Activated naive CD4-positive, alpha-beta T cell treated with anti-CD3 and anti-CD28 coated beads, Interleukin-2, amount 50 U/mL, for 16 hours (primary cell): ENCODE measurements at regions not wholly inside any gene's neighbourhood (a gene's known extent, or its start where the extent isn't known, plus 50 kb on each side); places are given as distances from the start of the nearest gene placed in this dataset.

Experiments used
- DNase-seq: peaks from one replicate; pipeline ENCODE4 v3.0.0-alpha.2; 2020

DNA sequence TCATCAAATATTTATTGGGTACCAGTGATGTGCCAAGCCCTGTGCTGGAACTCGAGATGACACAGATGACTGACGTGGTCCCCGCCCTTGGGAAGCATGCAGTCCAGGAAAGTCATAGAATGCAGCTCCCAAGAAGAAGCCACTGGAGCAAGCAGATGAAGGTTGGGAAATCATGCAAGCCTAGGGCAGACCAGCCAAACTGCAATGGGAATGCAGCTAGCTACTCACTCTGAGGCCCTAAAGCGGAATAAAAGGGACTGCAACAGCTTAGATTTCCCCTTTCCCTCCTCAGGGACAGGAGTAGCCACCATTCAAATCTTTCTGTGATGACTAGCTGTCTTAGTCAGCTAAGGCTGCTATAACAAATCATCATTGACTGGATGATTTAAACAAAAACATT is 152.2 kb downstream of the MAFB start:
- DNase-seq: no peak

DNA sequence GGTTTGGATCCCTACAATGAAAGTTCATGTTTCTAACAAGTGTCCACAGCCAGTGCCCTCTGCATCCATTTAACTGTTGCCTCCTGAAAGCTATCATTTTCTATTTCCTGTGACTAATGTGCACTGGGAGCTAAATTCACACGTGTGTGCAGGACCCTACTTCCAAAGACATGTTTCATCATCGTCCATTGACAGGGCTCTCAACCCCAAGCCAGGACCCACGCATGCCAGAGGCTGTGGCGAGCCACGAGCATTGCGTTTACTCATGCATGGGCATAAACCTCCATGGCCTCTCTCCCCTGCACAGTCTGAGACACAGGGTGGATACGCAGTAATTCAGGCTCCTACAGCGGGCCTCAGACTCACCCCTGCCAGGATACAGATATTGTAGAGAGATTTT is 153.2 kb downstream of the MAFB start:
- DNase-seq: no peak

DNA sequence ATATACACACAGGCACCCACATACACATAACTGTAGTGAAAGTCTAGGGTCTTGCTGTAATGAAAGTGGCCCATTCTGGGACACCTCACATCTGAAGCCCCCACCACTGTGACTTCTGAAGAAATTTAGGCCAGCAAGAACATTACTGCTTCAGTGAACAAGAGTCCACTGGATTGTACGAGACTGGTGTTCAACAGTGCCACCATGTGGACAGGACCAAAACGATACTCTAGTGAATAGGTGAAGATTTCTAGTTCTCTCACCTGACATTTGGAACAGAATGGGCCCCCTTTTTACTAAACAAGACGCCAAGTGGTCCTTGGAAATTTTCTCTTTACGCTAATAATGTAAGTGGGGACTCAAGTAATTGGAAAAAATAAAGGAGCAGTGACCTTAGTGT is 156.9 kb downstream of the MAFB start:
- no peak for DNase-seq

DNA sequence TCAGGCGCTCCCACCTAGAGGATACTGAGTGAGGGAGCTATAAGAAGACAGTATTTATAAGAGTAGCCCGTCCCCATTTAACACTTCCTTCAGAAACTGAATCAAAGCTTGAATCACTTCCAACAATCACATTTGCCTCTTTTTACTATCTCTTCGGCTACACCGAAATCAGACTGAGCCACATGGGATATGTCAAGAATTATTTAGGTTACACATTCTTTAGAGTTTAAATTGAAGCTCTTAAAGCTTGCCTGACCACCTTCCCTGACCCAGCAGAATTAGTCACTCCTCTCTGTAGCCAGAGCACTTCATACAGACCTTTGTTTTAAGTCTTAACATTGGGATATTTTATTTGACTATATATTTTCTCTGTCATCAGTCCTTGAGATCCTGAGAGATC is 163.7 kb downstream of the MAFB start:
- no peak for DNase-seq

DNA sequence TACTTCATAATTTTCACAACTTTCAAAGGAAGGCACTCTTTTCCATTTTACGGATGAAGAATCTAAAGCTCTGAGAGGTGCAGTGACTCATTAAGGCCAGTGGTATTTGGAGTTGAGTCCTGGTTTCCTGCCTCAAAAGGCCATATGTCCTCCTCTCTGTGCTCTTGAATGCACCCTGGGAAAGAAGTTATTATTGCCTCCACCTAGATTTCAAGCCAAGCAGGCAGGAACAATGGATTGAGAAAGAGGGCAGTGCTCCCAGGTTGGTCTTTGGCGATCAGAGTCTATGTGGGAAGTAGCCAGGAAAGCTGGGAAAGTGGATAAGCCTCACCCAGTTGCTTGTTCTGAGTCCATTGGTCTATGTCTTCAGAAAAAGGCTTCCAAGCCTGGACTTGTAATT is 165.0 kb downstream of the MAFB start:
- no peak for DNase-seq

DNA sequence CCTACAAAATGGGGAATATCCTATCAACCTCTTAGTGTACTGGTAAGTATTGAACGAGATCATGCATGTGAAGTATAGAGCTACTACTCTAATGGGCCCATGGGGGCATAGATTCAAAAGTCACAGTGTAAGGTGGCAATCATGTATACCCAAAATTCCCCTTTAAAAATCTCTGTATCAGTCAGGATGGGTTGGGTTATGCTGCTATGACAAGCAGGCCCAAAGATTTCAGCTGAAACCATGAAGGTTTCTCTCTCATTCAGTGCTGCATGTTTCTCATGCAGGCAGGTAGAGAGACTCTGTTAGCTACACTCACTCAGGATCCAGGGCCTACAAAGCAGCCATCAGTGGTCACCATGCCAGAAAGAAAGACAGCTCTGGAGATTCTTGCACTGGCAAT is 166.6 kb downstream of the MAFB start:
- DNase-seq: no peak

DNA sequence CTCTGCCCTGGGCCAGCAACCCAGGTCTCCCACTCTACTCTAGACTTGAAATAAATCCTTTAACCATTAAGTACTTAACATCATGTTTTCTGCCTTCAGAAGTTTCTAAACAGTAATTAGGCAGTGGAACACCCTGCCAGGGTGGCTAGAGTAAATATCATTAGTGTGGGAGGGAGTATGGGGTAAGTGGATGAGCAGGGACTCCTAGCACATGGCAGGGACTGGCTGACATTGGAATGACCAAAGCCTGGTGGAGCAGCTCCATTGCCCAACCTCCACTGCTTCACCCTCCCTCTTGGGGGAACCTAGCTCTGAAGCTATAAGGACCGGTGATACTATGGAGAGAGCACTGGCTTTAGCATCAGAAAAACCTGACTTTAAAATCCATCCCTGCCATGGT is 167.1 kb downstream of the MAFB start:
- no peak for DNase-seq

DNA sequence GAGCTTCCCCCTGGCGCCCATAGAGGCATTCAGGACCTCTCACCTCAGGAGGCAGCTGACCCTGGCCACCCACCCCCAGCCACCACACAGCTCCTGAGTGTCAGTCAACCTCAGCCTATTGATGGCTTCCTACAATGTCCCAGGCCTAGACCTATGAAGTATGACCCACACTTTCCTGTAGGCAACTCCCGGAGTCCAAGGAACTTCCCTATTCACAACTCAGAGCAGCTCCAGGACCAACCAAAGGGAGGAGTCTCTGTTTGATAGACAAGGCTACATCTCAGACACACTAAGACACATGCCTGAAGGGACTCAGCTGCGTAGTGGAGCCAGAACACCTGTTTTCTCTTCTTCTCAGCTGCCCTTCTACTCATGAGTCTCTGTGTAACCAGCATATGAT is 169.1 kb downstream of the MAFB start:
- DNase-seq: no peak

DNA sequence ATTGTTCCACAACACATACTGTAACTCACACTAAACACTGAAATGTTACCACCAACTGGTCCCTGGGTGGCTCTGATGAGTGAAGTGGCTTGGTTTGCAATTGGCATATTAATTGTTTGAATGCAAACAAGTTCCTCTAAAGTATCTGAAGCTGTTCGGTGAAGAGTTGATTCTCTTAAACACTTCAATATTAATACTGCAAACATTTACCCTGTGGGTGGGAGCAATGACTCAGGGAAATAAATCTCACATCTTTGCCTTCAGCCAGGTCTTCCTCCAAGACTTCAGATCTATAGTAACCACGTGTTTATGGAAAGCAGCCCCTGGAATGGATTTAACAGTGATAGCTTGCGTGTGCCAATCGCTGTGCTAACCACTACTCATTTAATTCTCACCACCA is 176.0 kb downstream of the MAFB start:
- no peak for DNase-seq

DNA sequence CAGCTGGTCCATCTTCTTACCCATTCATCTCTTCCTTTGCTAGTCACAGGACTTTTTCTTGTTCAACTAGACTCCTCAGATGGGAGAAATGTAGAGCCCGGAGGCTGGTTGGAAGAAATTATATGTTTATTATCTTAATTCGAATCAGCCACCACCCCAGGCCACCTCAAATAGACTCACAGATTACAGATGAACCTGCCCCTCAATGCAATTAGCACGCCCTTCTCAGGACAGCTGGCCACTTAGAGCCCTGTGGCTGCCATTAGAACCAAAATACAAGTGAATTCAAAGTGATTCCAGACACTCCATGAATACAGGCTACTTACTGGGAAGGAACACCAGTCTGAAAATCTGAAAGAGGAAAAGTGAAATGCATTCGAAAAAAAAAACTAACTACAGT is 176.4 kb downstream of the MAFB start:
- DNase-seq: no peak

DNA sequence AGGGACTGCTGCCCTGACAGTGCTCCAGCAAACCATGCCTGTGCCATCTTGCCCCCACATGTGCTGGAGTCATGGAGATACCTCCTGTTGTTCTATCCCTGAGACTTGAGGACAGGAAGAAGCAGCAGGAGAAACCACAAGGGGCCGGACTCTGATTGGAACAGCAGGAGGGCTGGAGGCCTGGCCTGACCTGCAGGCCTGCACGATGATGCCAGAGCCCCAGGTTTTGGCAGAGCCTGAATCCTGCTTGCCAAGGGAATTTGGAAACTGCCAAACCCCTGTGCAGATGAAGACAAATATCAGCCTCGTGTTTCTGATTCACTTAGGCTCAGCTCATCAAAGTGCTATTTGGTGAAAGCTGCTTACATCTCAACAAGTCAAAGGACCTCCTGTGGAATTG is 177.6 kb downstream of the MAFB start:
- DNase-seq: no peak

DNA sequence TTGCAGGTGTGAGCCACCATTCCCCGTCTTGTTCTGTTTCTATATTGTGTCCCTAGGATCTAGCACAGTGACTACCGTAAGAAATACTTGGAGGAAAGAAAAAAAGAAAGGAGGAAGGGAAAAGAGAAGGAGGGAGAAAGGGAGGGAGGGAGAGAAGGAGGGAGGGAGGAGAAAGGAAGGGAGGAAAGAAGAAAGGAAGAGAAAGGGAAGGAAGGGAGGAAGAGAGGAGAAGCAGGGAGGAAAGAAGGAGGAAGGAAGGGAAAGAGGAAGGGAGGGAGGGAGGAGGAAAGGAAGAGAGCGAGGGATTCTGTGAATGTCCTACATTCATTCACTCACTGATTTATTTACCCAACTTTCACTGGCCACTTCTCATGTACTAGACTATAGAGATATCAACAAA is 178.4 kb downstream of the MAFB start:
- no peak for DNase-seq

DNA sequence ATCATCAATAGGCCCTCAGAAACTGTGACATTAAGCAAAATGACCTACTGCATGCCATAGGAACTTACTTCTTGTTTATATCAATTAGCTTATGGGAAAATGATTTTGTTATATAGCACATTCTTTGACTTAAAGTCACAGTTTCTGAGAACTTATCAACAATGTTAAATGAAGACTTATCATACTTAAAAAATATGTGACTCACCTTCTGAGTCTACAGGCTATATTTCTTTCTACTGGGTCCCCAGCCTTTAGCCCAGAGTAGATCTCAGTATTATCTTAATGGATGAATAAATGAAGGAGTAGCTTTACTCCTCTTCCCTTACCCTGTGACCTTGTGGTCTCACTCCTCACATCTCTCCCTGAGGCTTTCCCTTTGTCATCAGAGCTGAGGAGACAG is 180.2 kb downstream of the MAFB start:
- DNase-seq: no peak

DNA sequence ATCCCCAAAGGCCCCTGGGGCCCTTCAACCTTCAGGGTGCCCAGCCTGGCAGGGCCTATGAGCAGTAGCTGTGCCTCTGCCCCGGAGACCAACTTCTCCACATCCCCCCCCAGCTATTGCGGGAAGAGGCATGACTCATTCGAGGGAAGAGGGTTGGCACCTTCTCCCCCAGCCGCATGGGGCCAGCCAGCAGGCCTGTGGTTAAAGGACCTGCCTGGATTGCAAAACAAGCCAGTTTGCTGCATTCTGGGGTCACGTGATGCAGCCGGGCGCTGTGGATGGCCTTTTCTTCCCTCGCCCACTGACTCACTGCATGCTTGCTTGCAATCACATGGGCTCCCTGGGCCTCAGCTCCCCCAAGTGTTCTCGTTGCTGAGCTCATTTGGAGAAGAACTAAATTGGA is 182.5 kb downstream of the MAFB start:
- DNase-seq: no peak

DNA sequence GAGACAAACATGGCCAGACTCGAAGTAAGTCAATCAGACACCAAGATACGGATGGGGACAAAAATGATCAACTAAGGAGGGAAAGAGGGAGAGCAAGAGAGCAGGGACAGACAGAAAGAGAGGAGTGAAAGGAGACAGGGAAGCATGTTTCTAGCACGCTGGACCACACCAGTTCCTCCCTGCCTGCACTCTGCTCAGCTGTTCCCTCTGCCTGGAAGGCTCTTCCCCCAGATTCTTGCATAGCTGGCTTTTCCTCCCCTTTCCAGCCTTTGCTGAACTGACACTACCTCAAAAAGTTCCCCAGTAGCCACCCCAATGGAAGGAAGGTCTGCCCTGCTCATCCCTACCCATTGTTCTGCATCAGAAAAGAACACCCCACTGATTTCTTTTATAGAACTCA is 185.9 kb downstream of the MAFB start:
- no peak for DNase-seq

DNA sequence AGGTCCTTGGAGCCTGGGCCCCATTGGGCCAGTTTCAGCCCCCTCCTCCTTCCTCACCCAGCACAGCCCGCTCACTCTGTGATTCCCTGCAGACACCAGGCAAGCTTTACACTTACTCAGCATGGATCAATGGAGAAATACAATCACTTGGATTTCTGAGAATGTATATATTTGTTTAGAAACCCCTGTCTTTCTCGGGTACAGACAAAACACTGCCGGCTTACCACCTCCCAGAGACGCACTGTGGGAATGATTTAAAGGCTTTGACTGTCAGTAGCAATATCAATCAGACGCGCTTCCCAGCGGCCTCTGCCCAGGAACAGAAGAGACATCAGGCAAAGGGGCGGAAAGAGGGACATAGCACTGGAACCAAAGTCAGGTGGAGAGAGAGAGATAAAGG is 186.5 kb downstream of the MAFB start:
- DNase-seq: no peak

DNA sequence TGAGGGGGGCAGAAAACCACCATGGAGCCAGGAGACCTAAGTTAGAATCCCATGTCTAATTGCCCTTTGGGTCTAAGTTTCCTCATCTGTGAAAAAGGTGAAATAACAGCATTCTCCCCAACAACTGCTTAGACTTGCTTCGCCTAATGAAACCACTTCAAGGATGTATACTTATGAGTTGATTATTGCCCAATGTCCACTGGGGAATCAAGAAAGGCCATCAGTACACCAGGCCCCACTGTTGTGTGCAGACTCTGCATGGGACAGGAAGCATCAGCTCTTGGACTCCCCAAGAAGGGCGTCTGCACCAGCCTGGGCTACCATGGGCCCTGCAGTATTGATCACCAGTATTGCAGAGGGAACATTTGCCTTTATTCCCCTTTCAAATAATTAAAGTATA is 189.6 kb downstream of the MAFB start:
- no peak for DNase-seq

DNA sequence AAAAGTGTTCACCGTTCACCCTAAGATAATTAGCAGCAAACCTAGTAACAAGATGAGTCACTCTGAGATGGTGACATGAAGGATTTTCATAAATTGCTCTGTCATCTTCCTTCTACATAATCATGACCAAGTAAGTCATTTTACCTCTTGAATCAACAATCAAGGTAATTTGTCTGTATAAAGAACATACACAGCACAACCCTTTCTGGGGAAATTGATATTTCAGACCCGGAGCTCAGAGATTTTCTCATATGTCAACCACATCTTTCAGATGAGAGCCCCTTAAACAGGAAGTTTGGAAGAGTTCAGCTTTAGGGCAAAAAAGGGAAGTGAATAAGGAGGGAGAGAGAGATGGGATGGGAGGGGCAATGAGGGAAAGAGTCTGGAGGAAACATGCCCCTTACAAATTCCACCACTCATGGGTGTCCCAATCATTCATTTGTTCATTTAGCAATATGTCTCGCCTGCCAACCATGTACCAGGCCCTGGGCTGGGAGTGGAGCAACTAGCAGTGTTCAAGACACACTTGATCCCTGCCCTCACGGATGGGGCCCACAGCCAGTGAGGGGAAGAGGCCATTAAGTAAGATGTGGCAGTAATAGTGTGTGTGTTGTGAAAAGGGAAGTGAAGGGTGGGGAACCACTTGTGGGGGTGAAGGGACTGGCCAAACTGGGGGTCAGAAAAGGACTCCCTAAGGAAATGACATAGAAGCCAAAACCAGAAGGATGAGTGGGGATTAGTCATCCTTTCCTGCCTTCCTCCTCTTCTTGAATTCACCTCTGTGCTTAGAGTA is 190.9 kb downstream of the MAFB start:
- no peak for DNase-seq

DNA sequence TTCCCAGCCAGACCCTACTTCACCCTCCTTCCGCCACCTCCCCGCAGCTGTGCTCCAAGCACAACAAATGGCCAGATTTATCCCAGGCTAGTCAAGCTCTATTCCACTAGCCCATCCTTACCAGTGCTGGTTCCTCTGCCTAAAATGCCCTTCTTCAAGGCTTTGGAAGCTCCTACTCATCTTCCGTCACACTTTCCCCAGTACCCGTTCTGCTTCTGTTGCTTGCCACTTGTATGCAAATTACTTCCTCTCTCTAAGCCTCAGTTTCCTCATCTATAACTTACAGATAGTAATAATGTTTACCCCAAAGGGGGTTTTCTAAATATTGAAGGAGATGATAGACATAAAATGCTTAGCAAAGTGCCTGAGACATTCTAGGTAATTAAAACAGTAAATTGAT is 193.1 kb downstream of the MAFB start:
- DNase-seq: no peak

DNA sequence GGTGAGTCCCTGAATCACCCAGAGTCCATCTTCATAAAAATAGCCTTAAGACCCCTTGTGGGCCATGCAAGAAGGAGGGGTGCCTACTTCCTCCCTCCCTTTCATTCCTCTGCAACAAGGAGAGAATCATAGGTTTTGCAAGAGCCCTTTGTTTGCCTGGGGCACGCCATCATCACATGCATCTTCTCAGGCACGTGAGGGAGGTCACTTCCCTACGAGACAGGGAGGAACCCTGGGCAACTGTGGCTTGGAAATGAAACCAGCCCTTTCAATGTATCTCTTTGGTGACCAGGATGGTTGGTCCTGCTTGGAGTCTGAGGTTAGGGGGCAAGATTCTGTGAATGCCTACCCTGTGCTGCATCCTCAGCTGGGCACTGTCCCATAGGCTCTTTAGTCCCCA is 194.8 kb downstream of the MAFB start:
- DNase-seq: no peak

DNA sequence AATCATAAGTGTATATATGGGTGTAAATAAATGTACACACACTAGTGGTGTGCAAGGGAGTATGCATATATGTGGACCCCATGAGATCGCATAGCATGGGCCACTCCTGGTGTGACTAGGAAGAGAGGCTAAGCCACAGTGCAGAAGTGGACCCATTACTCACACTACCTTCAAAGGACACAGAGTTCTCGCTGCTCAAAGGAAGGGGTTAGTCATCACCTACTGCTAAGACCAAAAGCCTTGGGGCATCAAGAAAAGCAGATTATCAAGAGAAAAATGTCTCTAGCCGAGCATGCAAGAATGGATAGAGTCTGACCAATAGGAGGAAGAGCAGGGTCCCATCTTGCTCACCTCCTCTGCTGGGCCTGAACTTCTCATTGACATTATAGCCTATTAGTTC is 195.5 kb downstream of the MAFB start:
- no peak for DNase-seq

DNA sequence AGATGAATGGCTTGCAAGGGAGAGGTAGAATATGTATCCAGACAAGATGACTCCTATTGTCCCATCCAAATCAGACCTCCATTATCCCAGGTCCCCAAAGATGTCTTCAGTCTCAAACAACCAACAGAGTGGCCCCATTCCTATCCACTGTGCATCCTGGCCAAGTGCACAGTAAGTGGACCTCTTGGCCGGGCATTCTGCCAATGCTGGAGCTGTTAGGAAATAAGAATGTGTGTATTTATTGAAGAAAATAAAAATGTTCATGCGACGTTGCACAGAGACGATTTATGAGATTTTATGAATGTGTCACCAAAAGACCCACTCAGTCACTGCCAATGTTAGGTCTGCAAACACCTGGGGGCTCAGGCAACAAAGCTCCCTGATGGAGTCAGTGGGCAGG is 196.0 kb downstream of the MAFB start:
- DNase-seq: no peak

DNA sequence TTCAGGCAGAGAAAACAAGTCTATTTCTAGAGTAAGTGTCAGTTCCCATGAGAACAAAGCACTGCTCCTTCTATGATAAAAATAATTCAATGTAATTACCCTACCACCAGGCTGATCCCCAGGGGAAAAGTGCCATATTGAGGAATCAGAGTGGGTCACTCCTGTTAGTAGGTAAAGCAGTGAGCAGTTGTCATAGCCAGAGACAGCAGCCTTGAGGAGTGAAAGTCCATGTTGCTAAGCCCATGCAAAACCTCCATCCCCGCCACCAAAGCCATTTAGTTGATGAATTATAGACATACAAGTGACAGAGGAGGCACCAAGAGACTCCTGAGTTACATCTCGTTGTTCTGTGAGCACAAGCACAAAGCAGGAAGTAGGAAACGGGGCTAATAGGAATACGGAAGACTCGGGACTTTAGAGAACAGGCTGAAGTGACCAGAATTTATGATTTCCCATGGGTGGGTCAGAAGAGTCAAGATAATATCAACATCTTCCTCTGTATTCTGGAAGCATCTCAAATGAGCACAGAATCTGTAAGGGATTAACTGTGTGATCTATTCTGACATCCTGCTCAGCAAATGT is 197.9 kb downstream of the MAFB start:
- DNase-seq: no peak

DNA sequence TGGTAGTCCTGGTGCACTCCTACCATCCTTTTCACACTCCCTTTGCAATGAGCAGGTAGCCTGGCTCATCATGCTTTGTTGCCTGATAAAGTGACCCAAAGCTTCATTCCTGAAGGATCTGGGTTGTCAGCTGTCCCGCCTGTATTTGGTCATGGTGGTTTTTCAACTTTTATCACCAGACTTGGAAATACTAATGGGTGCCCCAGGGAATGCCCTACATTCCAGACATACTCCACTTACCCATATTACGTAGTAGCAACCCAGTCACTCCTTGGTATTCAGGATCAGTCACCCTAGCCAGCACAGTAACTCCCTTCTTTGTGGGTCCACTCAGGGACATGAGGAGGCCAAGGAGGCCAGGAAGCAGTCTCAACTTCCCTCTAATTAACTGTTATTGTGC is 199.2 kb downstream of the MAFB start:
- no peak for DNase-seq

DNA sequence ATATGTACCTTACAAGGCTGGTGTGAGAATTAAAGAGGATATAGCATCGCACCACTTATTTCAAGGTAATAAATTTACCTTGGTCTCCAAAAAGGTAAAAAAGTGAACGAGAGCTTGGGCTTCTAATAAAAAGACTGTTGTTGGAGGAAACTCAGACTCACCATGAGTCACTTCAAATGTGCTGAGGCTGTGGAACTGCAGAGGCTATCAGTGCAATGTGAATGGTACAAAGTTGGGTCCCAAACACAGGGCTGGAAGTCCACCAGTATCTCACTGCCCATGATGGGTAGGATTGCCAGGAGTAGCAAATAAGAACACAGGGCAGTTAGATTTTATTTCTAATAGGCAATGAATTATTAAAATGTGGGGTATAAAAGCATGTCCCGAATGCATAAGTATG is 200.6 kb downstream of the MAFB start:
- no peak for DNase-seq
